IMR-90 (cell line): ENCODE measurements at regions not wholly inside any gene's neighbourhood (a gene's known extent, or its start where the extent isn't known, plus 50 kb on each side); places are given as distances from the start of the nearest gene placed in this dataset.

Experiments
- ATAC-seq: fragments of 200-7000 bp; cut with Tn5 transposase; 2 replicates; pipeline ENCODE4 v1.9.1; 2020; ENCODE audit warnings: low read depth, mild to moderate bottlenecking, moderate library complexity
- BruUV-seq: library from RNA; stranded (reverse); fragments of 400-500 nt; replicated peaks from 2 replicates; lab custom pipeline; 2021; lab: Mats Ljungman, UMichigan
- CTCF ChIA-PET: fragments of 300-600 bp; formaldehyde crosslinking; extraction: SDS; loops from one replicate; lab custom pipeline; 2021; ENCODE audit warnings: antibody characterized with exemption; lab: Yijun Ruan, JAX
- POLR2A ChIA-PET: fragments of 300-600 bp; sonication (Branson Sonifier 250); formaldehyde crosslinking; loops from one replicate; lab custom pipeline; 2022; ENCODE audit warnings: antibody characterized with exemption; ENCODE audit not compliant: unreplicated experiment; lab: Charles Lee
- DNase-seq: peaks from one replicate; pipeline ENCODE4 v3.0.0; 2013
- H2AFZ ChIP-seq: replicated peaks from 2 replicates; pipeline ENCODE3; 2013; ENCODE audit warnings: low read length, mild to moderate bottlenecking; ENCODE audit not compliant: poor library complexity
- H2AK5ac ChIP-seq: 2 replicates; pipeline ENCODE4 v1.6.1; 2013; ENCODE audit warnings: low read depth, low read length, inconsistent platforms
- H2AK9ac ChIP-seq: replicated peaks from 2 replicates; pipeline ENCODE3; 2013; ENCODE audit warnings: mild to moderate bottlenecking, low read depth, low read length, moderate library complexity; ENCODE audit not compliant: poor library complexity
- H2BK120ac ChIP-seq: 2 replicates; pipeline ENCODE4 v1.6.1; 2013; ENCODE audit warnings: low read depth, low read length, inconsistent platforms
- H2BK15ac ChIP-seq: 3 replicates; pipeline ENCODE4 v1.6.1; 2013; ENCODE audit warnings: low read depth, low read length, inconsistent platforms
- H2BK20ac ChIP-seq: 2 replicates; pipeline ENCODE4 v1.6.1; 2013; ENCODE audit warnings: low read depth, mild to moderate bottlenecking, inconsistent platforms, low read length, moderate library complexity
- H2BK5ac ChIP-seq: 2 replicates; pipeline ENCODE4 v1.6.1; 2013; ENCODE audit warnings: mild to moderate bottlenecking, low read depth, low read length, inconsistent platforms; ENCODE audit not compliant: poor library complexity, severe bottlenecking
- H3K14ac ChIP-seq: replicated peaks from 2 replicates; pipeline ENCODE4 v1.6.1; 2013; ENCODE audit warnings: low read depth, low read length, inconsistent platforms
- H3K18ac ChIP-seq: 2 replicates; pipeline ENCODE4 v1.6.1; 2013; ENCODE audit warnings: low read depth, low read length, control low read depth
- H3K23ac ChIP-seq: 2 replicates; pipeline ENCODE4 v1.6.1; 2013; ENCODE audit warnings: low read depth, low read length, inconsistent platforms
- H3K27ac ChIP-seq: 2 replicates; pipeline ENCODE4 v1.5.1; 2013; ENCODE audit warnings: mild to moderate bottlenecking, control low read depth, low read length; ENCODE audit not compliant: insufficient read depth
- H3K27me3 ChIP-seq: 2 replicates; pipeline ENCODE4 v1.6.1; 2013; ENCODE audit warnings: low read length; ENCODE audit not compliant: control insufficient read depth, insufficient read depth
- H3K36me3 ChIP-seq: 2 replicates; pipeline ENCODE4 v1.6.1; 2013; ENCODE audit warnings: low read length, mixed read lengths; ENCODE audit not compliant: control insufficient read depth, insufficient read depth
- H3K4ac ChIP-seq: 2 replicates; pipeline ENCODE4 v1.6.1; 2013; ENCODE audit warnings: low read depth, low read length, inconsistent platforms
- H3K4me1 ChIP-seq: 2 replicates; pipeline ENCODE4 v1.6.1; 2013; ENCODE audit warnings: low read length, mixed read lengths; ENCODE audit not compliant: control insufficient read depth, insufficient read depth
- H3K4me2 ChIP-seq: 2 replicates; pipeline ENCODE4 v1.6.1; 2013; ENCODE audit warnings: low read depth, mild to moderate bottlenecking, control low read depth, low read length, moderate library complexity
- H3K4me3 ChIP-seq: 2 replicates; pipeline ENCODE4 v1.5.1; 2013; ENCODE audit warnings: low read depth, mild to moderate bottlenecking, control low read depth, low read length, moderate library complexity; ENCODE audit not compliant: insufficient read depth
- H3K56ac ChIP-seq: 2 replicates; pipeline ENCODE4 v1.6.1; 2013; ENCODE audit warnings: low read length, inconsistent platforms; ENCODE audit not compliant: insufficient read depth; ENCODE audit errors: extremely low read depth
- H3K79me1 ChIP-seq, 2 experiments: 2 replicates each; pipeline ENCODE4 v1.6.1; 2013; ENCODE audit warnings: low read length in 2 of 2, inconsistent platforms in 1 of 2, low read depth in 1 of 2
- H3K9ac ChIP-seq: 2 replicates; pipeline ENCODE4 v1.6.1; 2013; ENCODE audit warnings: low read depth, low read length, control low read depth
- H3K9me1 ChIP-seq: 2 replicates; pipeline ENCODE4 v1.6.1; 2013; ENCODE audit warnings: low read length, inconsistent platforms; ENCODE audit not compliant: insufficient read depth
- H3K9me3 ChIP-seq: 2 replicates; pipeline ENCODE4 v1.6.1; 2013; ENCODE audit warnings: low read length; ENCODE audit not compliant: control insufficient read depth, insufficient read depth
- H4K20me1 ChIP-seq: 2 replicates; pipeline ENCODE4 v1.6.1; 2013; ENCODE audit warnings: low read length, inconsistent platforms; ENCODE audit not compliant: insufficient read depth
- H4K5ac ChIP-seq: 2 replicates; pipeline ENCODE4 v1.6.1; 2013; ENCODE audit warnings: mild to moderate bottlenecking, low read depth, low read length, control low read depth
- H4K8ac ChIP-seq, 2 experiments: 2 replicates each; pipeline ENCODE4 v1.6.1; 2013; ENCODE audit warnings: low read depth in 2 of 2, low read length in 2 of 2, control low read depth in 1 of 2, inconsistent platforms in 1 of 2
- H4K91ac ChIP-seq: 2 replicates; pipeline ENCODE4 v1.6.1; 2013; ENCODE audit warnings: low read depth, low read length, inconsistent platforms; ENCODE audit not compliant: insufficient read depth
- MAZ ChIP-seq: IDR thresholded peaks from 2 replicates; pipeline ENCODE4 v1.6.1; 2012; ENCODE audit warnings: low read depth, mild to moderate bottlenecking, low read length, improper control_type of control experiment, moderate library complexity, borderline replicate concordance
- MXI1 ChIP-seq: IDR thresholded peaks from 2 replicates; pipeline ENCODE4 v1.6.1; 2012; ENCODE audit warnings: low read depth, mild to moderate bottlenecking, low read length, moderate library complexity, borderline replicate concordance
- POLR2A ChIP-seq: IDR thresholded peaks from 2 replicates; pipeline ENCODE4 v1.6.1; 2012; ENCODE audit warnings: mild to moderate bottlenecking, low read depth, low read length
- RAD21 ChIP-seq: IDR thresholded peaks from 2 replicates; pipeline ENCODE4 v1.6.1; 2012; ENCODE audit warnings: low read length, improper control_type of control experiment
- RFX5 ChIP-seq: IDR thresholded peaks from 2 replicates; pipeline ENCODE4 v1.8.0; 2012; ENCODE audit warnings: low read depth, mild to moderate bottlenecking, low read length, moderate library complexity
- WGBS, 2 experiments: methylation state at CpG; one replicate each; pipeline versions ENCODE4 v1.1.5 to v1.1.7; 2013; ENCODE audit warnings: missing lambda C conversion rate in 2 of 2; ENCODE audit not compliant: insufficient read length in 1 of 2; ENCODE audit errors: extremely low coverage in 2 of 2; 5-methylcytosine and 5-hydroxymethylcytosine counted together
- dilution Hi-C: fragments of 300-500 bp; cut with HindIII; formaldehyde crosslinking; loops from one replicate; pipeline ENCODE4 v1.14.3; 2018; ENCODE audit warnings: low sequenced_read_pairs; ENCODE audit not compliant: unreplicated experiment
- in situ Hi-C: fragments of 300-500 bp; cut with MboI; formaldehyde crosslinking; loops from 3 replicates; pipeline ENCODE4 v1.14.3; 2019; ENCODE audit warnings: low sequenced_read_pairs, inconsistent platforms, mixed read lengths
- intact Hi-C: fragments of 100-400 bp; cut with micrococcal nuclease; formaldehyde crosslinking; loops from 2 replicates; pipeline ENCODE4 v1.10.0; 2022

GRCh38 chr6:86193821-86194220, 551.1 kb upstream of the SYNCRIP start:
- no peak overlapping the region for H4K91ac ChIP-seq
- H2AFZ ChIP-seq = no peak overlapping the region
- no peak overlapping the region for H4K8ac ChIP-seq
- H2BK20ac ChIP-seq = no peak overlapping the region
- no peak overlapping the region for H3K14ac ChIP-seq
- in situ Hi-C loops = no loop called here
- no peaks in the 10 kb centered on the region for H3K9me1 ChIP-seq
- ATAC-seq (no peak), DNase-seq (no peak)
- H3K4ac ChIP-seq = no peak overlapping the region
- no peak overlapping the region for H4K5ac ChIP-seq
- H3K9me3 ChIP-seq = no peaks in the 10 kb centered on the region
- H3K18ac ChIP-seq = no peak overlapping the region
- intact Hi-C loops = no loop called here
- no peak overlapping the region for H3K4me2 ChIP-seq
- BruUV-seq = no TSS peak
- H3K4me1 ChIP-seq = no peaks in the 10 kb centered on the region
- no peak overlapping the region for H2AK9ac ChIP-seq
- ChIA-PET CTCF (no interaction called here), POLR2A (no interaction called here)
- no peak overlapping the region for H3K56ac ChIP-seq
- no peaks in the 10 kb centered on the region for H3K79me1 ChIP-seq
- no CpG with 5 or more reads among the region's 3 CpGs for WGBS, 2 experiments
- H2AK5ac ChIP-seq = no peak overlapping the region
- no peak overlapping the region for H2BK120ac ChIP-seq
- no peak overlapping the region for H3K23ac ChIP-seq
- no peaks in the 10 kb centered on the region for H3K27me3 ChIP-seq
- no peak overlapping the region for H2BK15ac ChIP-seq
- H3K36me3 ChIP-seq = no peaks in the 10 kb centered on the region
- H4K20me1 ChIP-seq = no peaks in the 10 kb centered on the region
- no peak overlapping the region for H3K27ac ChIP-seq
- TF ChIP-seq POLR2A = no peak
- TF ChIP-seq RAD21 = no peak
- no peak for TF ChIP-seq MAZ
- no peak for TF ChIP-seq MXI1
- TF ChIP-seq RFX5 = no peak
- H3K4me3 ChIP-seq = no peak overlapping the region
- dilution Hi-C loops = no loop called here
- no peak overlapping the region for H3K9ac ChIP-seq
- no peak overlapping the region for H2BK5ac ChIP-seq
